AG08396 (cell line): ENCODE measurements at regions not wholly inside any gene's neighbourhood (a gene's known extent, or its start where the extent isn't known, plus 50 kb on each side); places are given as distances from the start of the nearest gene placed in this dataset.
A peak's percentile ranks its signal among the peaks of the same experiment; 100 is the strongest.

Experiments used
- DNase-seq: peaks from one replicate; pipeline ENCODE4 v3.0.0; 2012; ENCODE audit warnings: low spot score, mixed read lengths

GRCh38 chr18:45487581-45487980, 127.7 kb upstream of the SLC14A2 start:
- DNase-seq: no peak

GRCh38 chr18:45488645-45489044, 126.6 kb upstream of the SLC14A2 start:
- no peak for DNase-seq

GRCh38 chr18:45493830-45494229, 121.4 kb upstream of the SLC14A2 start:
- no peak for DNase-seq

GRCh38 chr18:45494811-45495210, 120.5 kb upstream of the SLC14A2 start:
- no peak for DNase-seq

GRCh38 chr18:45496741-45497140, 118.5 kb upstream of the SLC14A2 start:
- DNase-seq: no peak

- no peak for DNase-seq
Observed at GRCh38 chr18:45497595-45498286, 117.5 kb upstream of the SLC14A2 start.

- DNase-seq: no peak
Observed at GRCh38 chr18:45498287-45498658, 117.0 kb upstream of the SLC14A2 start.

GRCh38 chr18:45503990-45504389, 111.3 kb upstream of the SLC14A2 start:
- DNase-seq: no peak

GRCh38 chr18:45505497-45506206, 109.6 kb upstream of the SLC14A2 start:
- DNase-seq: no peak

GRCh38 chr18:45506951-45507350, 108.3 kb upstream of the SLC14A2 start:
- no peak for DNase-seq

- DNase-seq: no peak
Observed at GRCh38 chr18:45509535-45509934, 105.7 kb upstream of the SLC14A2 start.

- DNase-seq: no peak
Observed at GRCh38 chr18:45510656-45511055, 104.6 kb upstream of the SLC14A2 start.

- DNase-seq: no peak
Observed at GRCh38 chr18:45512363-45512953, 102.8 kb upstream of the SLC14A2 start.

- DNase-seq: peak; percentile 36
Observed at GRCh38 chr18:45517181-45517741, 98.0 kb upstream of the SLC14A2 start.

GRCh38 chr18:45518311-45519155, 96.7 kb upstream of the SLC14A2 start:
- no peak for DNase-seq

- DNase-seq: no peak
Observed at GRCh38 chr18:45519411-45520280, 95.6 kb upstream of the SLC14A2 start.

GRCh38 chr18:45521136-45521535, 94.1 kb upstream of the SLC14A2 start:
- DNase-seq: peak; percentile 66

GRCh38 chr18:45521777-45522176, 93.5 kb upstream of the SLC14A2 start:
- DNase-seq: peak; percentile 41

GRCh38 chr18:45522371-45522770, 92.9 kb upstream of the SLC14A2 start:
- no peak for DNase-seq

GRCh38 chr18:45525301-45525700, 90.0 kb upstream of the SLC14A2 start:
- DNase-seq: no peak
